ENCODE measurements at regions not wholly inside any gene's neighbourhood (a gene's known extent, or its start where the extent isn't known, plus 50 kb on each side); places are given as distances from the start of the nearest gene placed in this dataset.

DNA sequence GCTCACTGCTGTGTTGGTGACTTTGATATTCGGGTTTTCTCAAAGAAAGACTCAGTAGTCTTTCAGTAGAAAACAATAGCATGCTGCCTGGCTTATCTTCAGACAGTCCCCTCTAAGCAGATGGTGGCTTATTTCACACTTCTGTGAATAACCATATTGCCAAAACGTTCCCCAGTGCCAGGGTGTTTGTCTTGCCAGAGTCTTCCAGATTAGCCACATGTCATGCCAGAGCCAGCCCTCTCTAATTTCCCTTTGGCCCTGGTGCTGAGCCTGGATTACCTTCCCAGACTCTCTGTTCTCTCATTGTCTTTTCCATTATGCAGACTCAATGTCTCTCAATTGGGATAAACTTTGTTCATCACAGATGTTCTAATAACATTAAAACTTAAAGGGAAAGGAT, 488.0 kb upstream of the ATXN8OS start:
- H3K9ac ChIP-seq (ENCODE audit: low read length): no peak overlapping the region
- H2AFZ ChIP-seq (ENCODE audit: low read length): no peak overlapping the region
- no TSS peak for BruUV-seq (replicated peaks)
- TF ChIP-seq EZH2phosphoT487 (IDR thresholded peaks at IDR 0.05; ENCODE audit: borderline replicate concordance, low read length) (no peak), EZH2 (IDR thresholded peaks at IDR 0.05; ENCODE audit: low read length, unreplicated experiment) (no peak)
- TF ChIP-seq, protein P1, sequence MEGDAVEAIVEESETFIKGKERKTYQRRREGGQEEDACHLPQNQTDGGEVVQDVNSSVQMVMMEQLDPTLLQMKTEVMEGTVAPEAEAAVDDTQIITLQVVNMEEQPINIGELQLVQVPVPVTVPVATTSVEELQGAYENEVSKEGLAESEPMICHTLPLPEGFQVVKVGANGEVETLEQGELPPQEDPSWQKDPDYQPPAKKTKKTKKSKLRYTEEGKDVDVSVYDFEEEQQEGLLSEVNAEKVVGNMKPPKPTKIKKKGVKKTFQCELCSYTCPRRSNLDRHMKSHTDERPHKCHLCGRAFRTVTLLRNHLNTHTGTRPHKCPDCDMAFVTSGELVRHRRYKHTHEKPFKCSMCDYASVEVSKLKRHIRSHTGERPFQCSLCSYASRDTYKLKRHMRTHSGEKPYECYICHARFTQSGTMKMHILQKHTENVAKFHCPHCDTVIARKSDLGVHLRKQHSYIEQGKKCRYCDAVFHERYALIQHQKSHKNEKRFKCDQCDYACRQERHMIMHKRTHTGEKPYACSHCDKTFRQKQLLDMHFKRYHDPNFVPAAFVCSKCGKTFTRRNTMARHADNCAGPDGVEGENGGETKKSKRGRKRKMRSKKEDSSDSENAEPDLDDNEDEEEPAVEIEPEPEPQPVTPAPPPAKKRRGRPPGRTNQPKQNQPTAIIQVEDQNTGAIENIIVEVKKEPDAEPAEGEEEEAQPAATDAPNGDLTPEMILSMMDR (conservative IDR thresholded peaks at IDR 0.05; ENCODE audit: low read depth, low read length): no peak
- no peaks in the 10 kb centered on the region for H3K4me1 ChIP-seq (ENCODE audit: insufficient read depth, low read length)
- ATAC-seq (no peak), DNase-seq (no peak)
- H3K79me2 ChIP-seq (ENCODE audit: low read length): no peaks in the 10 kb centered on the region
- H3K9me3 ChIP-seq (ENCODE audit: low read length): no peaks in the 10 kb centered on the region
- ChIA-PET POLR2A (ENCODE audit: unreplicated experiment) (no interaction called here), CTCF (no interaction called here)
- no peaks in the 10 kb centered on the region for H3F3A ChIP-seq (ENCODE audit: low read length, unreplicated experiment)
- H3K9me2 ChIP-seq (replicated peaks; ENCODE audit: low read length): no peaks in the 10 kb centered on the region
- H4K20me1 ChIP-seq (ENCODE audit: low read length): no peaks in the 10 kb centered on the region
- no peak overlapping the region for H3K27ac ChIP-seq (ENCODE audit: low read length)
- no peak overlapping the region for H3K4me2 ChIP-seq (ENCODE audit: low read length)
- no peaks in the 10 kb centered on the region for H3K36me3 ChIP-seq (ENCODE audit: low read depth, low read length)
- no peak overlapping the region for H3K4me3 ChIP-seq (ENCODE audit: low read length)
- intact Hi-C loops (cut with micrococcal nuclease): no loop called here
- no peaks in the 10 kb centered on the region for H3K27me3 ChIP-seq (ENCODE audit: low read length)

DNA sequence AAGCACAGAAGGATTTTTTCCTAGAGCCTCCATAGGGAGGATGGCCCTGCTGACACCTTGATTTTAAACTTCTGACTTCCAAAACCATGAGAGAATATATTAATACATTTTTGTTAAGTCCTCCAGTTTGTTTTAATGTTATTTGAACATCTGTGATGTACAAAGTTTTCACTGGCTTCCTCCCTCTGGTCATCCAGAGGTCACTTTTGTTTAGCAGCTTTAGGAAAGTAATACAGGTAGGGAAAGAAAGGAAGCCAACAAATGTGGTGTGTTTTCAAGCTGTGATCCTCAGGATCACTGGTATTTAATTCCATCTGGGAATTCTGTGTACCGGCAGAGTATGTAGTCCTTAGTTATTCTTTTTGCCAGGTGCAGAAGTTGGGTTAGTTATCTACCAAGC, 488.8 kb upstream of the ATXN8OS start:
- DNase-seq (no peak), ATAC-seq (no peak)
- POLR2A ChIA-PET (ENCODE audit: unreplicated experiment): no interaction called here
- H2AFZ ChIP-seq (ENCODE audit: low read length): no peak overlapping the region
- TF ChIP-seq, protein P1 (conservative IDR thresholded peaks at IDR 0.05; ENCODE audit: low read depth, low read length): no peak
- no peak for TF ChIP-seq EZH2 (IDR thresholded peaks at IDR 0.05; ENCODE audit: low read length, unreplicated experiment)
- TF ChIP-seq EZH2phosphoT487 (IDR thresholded peaks at IDR 0.05; ENCODE audit: borderline replicate concordance, low read length): no peak
- CTCF ChIA-PET: no interaction called here
- BruUV-seq (replicated peaks): no TSS peak
- H3K9me2 ChIP-seq (replicated peaks; ENCODE audit: low read length): no peaks in the 10 kb centered on the region
- no peaks in the 10 kb centered on the region for H3K79me2 ChIP-seq (ENCODE audit: low read length)
- H3F3A ChIP-seq (ENCODE audit: low read length, unreplicated experiment): no peaks in the 10 kb centered on the region
- no peak overlapping the region for H3K9ac ChIP-seq (ENCODE audit: low read length)
- intact Hi-C loops (cut with micrococcal nuclease): no loop called here
- no peaks in the 10 kb centered on the region for H3K4me1 ChIP-seq (ENCODE audit: insufficient read depth, low read length)
- no peak overlapping the region for H3K4me3 ChIP-seq (ENCODE audit: low read length)
- no peaks in the 10 kb centered on the region for H3K36me3 ChIP-seq (ENCODE audit: low read depth, low read length)
- H3K4me2 ChIP-seq (ENCODE audit: low read length): no peak overlapping the region
- no peak overlapping the region for H3K27ac ChIP-seq (ENCODE audit: low read length)
- H4K20me1 ChIP-seq (ENCODE audit: low read length): no peaks in the 10 kb centered on the region
- H3K9me3 ChIP-seq (ENCODE audit: low read length): no peaks in the 10 kb centered on the region
- no peaks in the 10 kb centered on the region for H3K27me3 ChIP-seq (ENCODE audit: low read length)

DNA sequence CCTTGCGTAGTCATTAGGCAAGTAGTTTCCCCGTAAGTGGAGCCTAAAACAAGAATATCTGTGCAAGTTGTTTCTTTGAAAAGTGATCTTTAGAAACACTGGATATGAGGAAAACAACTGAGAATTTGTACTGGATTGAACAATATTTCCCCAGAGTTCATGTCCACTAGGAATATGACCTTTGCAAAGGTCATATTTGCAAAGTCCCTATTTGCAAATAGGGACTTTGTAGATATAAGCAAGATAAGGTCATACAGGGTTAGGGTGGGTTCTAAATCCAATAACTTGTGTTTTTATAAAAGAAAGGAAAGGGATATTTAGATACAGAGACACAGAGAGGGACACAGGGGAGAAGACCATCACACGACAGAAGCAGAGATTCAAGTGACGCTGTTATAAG, 489.2 kb upstream of the ATXN8OS start:
- no peaks in the 10 kb centered on the region for H3K27me3 ChIP-seq (ENCODE audit: low read length)
- H2AFZ ChIP-seq (ENCODE audit: low read length): no peak overlapping the region
- no peak overlapping the region for H3K27ac ChIP-seq (ENCODE audit: low read length)
- H3K9ac ChIP-seq (ENCODE audit: low read length): no peak overlapping the region
- H3K9me3 ChIP-seq (ENCODE audit: low read length): no peaks in the 10 kb centered on the region
- ChIA-PET CTCF (no interaction called here), POLR2A (ENCODE audit: unreplicated experiment) (no interaction called here)
- BruUV-seq (replicated peaks): no TSS peak
- H3K36me3 ChIP-seq (ENCODE audit: low read depth, low read length): no peaks in the 10 kb centered on the region
- H3K4me2 ChIP-seq (ENCODE audit: low read length): no peak overlapping the region
- no peaks in the 10 kb centered on the region for H3F3A ChIP-seq (ENCODE audit: low read length, unreplicated experiment)
- no peaks in the 10 kb centered on the region for H3K9me2 ChIP-seq (replicated peaks; ENCODE audit: low read length)
- DNase-seq (no peak), ATAC-seq (no peak)
- no peak for TF ChIP-seq EZH2phosphoT487 (IDR thresholded peaks at IDR 0.05; ENCODE audit: borderline replicate concordance, low read length)
- no peak for TF ChIP-seq EZH2 (IDR thresholded peaks at IDR 0.05; ENCODE audit: low read length, unreplicated experiment)
- TF ChIP-seq, protein P1 (conservative IDR thresholded peaks at IDR 0.05; ENCODE audit: low read depth, low read length): no peak
- H3K4me3 ChIP-seq (ENCODE audit: low read length): no peak overlapping the region
- H3K79me2 ChIP-seq (ENCODE audit: low read length): no peaks in the 10 kb centered on the region
- no peaks in the 10 kb centered on the region for H4K20me1 ChIP-seq (ENCODE audit: low read length)
- intact Hi-C loops (cut with micrococcal nuclease): no loop called here
- H3K4me1 ChIP-seq (ENCODE audit: insufficient read depth, low read length): no peaks in the 10 kb centered on the region

Data from PC-3 (cell line).